GM06990 (cell line): ENCODE measurements at regions not wholly inside any gene's neighbourhood (a gene's known extent, or its start where the extent isn't known, plus 50 kb on each side); places are given as distances from the start of the nearest gene placed in this dataset.

Source experiments
- DNase-seq: peaks from one replicate; pipeline ENCODE4 v3.0.0-alpha.2; 2011; ENCODE audit not compliant: insufficient read length; ENCODE audit errors: extremely low read depth
- H3K27me3 ChIP-seq: replicated peaks from 2 replicates; pipeline ENCODE4 v1.6.0; 2011; ENCODE audit warnings: low read length; ENCODE audit not compliant: control insufficient read depth, insufficient read depth
- H3K36me3 ChIP-seq: 2 replicates; pipeline ENCODE4 v1.5.1; 2011; ENCODE audit warnings: low read length; ENCODE audit not compliant: control insufficient read depth, insufficient read depth
- H3K4me3 ChIP-seq: replicated peaks from 2 replicates; pipeline ENCODE4 v1.5.1; 2011; ENCODE audit warnings: low read depth, mild to moderate bottlenecking, control low read depth, low read length
- TF ChIP-seq, protein P1 (sequence below): IDR thresholded peaks from 2 replicates; pipeline ENCODE4 v1.5.1; 2011; ENCODE audit warnings: low read length, control low read depth, mild to moderate bottlenecking, inconsistent platforms; ENCODE audit not compliant: insufficient read depth, poor library complexity, severe bottlenecking

DNA sequence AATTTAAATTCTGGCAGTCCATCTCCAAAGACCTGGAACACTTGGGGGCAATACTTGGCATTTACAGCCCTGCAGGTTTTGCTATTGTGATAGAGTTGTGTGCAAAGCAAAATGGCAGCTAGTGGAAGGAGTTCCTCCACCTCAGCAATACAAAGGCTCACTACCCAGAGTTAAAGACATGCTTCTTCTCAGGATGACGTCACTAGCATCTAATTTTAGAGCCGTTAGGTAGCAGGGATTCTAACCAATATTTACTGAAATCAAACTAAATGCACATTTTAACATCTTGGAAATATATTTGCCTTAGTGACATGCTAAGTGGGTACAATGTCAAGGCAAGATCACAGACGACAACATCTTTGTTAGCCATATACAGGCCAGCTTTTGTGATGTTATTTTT, 261.6 kb downstream of the MAN2A1 start:
- TF ChIP-seq, protein P1, sequence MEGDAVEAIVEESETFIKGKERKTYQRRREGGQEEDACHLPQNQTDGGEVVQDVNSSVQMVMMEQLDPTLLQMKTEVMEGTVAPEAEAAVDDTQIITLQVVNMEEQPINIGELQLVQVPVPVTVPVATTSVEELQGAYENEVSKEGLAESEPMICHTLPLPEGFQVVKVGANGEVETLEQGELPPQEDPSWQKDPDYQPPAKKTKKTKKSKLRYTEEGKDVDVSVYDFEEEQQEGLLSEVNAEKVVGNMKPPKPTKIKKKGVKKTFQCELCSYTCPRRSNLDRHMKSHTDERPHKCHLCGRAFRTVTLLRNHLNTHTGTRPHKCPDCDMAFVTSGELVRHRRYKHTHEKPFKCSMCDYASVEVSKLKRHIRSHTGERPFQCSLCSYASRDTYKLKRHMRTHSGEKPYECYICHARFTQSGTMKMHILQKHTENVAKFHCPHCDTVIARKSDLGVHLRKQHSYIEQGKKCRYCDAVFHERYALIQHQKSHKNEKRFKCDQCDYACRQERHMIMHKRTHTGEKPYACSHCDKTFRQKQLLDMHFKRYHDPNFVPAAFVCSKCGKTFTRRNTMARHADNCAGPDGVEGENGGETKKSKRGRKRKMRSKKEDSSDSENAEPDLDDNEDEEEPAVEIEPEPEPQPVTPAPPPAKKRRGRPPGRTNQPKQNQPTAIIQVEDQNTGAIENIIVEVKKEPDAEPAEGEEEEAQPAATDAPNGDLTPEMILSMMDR = no peak
- Histone ChIP-seq H3K27me3 (no peaks in the 10 kb centered on the region), H3K36me3 (no peaks in the 10 kb centered on the region), H3K4me3 (no peak overlapping the region)
- DNase-seq = no peak

DNA sequence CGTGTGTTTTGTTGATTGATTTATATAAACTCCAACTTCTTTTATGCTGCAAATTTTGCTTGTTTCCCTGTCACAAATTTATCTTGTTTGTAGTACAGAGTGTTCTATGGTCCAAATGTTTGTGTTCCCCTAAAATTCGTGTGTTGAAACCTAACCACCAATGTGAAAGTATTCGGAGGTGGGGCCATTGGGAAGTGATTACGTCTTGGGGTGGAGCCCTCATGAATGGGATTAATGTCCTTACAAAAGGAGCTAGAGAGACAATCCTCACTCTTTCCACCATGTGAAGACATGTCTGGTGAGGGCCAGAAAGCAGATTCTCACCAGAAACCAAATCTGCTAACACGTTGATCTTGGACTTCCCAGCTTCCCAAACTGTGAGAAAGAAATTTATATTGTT, 262.0 kb downstream of the MAN2A1 start:
- TF ChIP-seq, protein P1 = no peak
- DNase-seq = no peak

GRCh38 chr5:109953761-109954160, 264.0 kb downstream of the MAN2A1 start:
- TF ChIP-seq, protein P1 = no peak
- no peaks in the 10 kb centered on the region for H3K27me3 ChIP-seq
- no peak for DNase-seq

More for the DNA sequence above, 262.0 kb downstream of the MAN2A1 start:
- no peaks in the 10 kb centered on the region for H3K27me3 ChIP-seq
- H3K36me3 ChIP-seq = no peaks in the 10 kb centered on the region
- no peak overlapping the region for H3K4me3 ChIP-seq

DNA sequence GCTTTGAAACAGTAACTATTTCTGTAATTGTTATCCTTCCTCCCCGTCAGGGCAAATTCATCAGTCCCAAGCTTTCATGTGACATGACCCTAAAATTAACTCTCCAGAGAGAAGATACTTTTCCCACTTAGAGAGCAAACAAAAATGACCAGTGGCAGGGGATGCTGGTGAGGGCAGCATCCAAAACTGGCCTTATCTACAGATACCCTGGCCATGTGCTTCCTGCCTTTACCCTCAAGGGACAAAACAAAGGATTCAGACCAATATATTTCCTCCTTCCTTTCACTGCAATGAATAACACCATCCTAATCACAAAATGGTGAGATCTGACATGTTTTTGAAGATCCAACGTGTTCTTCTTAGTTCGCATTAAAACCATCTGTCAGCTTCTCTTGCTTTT, 267.2 kb downstream of the MAN2A1 start:
- no peak overlapping the region for H3K4me3 ChIP-seq
- DNase-seq = no peak
- no peaks in the 10 kb centered on the region for H3K36me3 ChIP-seq
- no peaks in the 10 kb centered on the region for H3K27me3 ChIP-seq
- TF ChIP-seq, protein P1 = no peak

More at GRCh38 chr5:109953761-109954160, 264.0 kb downstream of the MAN2A1 start:
- no peaks in the 10 kb centered on the region for H3K36me3 ChIP-seq
- no peak overlapping the region for H3K4me3 ChIP-seq

DNA sequence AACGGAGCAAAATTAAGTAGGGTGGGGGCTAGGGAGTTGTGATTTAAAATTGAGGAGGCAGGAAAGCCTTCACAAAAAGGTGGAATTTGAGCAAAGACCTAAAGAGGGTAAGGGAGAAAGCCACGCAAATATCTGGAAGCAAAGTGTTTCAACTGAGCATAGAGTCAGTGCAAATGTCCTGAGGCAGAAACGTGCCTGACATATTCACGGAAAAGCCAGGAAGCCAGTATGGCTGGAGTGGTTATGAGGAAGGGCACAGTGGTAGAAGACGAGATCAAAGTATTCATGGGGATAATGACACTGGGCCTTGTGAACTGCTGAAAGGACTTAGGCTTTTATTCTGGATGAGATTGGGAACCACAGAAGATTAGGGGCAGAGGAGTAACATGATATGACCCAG, 268.4 kb downstream of the MAN2A1 start:
- no peaks in the 10 kb centered on the region for H3K36me3 ChIP-seq
- H3K4me3 ChIP-seq = no peak overlapping the region
- TF ChIP-seq, protein P1 = no peak
- H3K27me3 ChIP-seq = no peaks in the 10 kb centered on the region
- no peak for DNase-seq

DNA sequence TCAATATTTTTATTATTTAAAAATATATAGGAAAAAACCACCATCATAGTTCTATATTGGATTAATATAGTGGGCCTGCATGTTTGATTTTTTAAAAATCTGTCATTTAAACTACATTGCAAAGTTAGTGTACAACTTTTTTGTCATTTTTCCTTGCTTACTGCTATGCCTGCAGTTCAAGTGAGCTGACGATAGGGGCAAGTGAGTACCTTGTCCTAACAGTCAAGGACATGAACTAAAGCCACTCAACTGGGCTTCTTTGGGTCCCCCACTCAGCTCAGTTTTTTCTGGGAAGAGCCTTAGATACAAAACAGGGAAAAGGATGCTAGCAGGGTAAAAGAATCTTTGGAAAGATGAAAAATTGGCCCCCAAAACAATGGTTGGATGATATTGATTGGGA, 269.9 kb downstream of the MAN2A1 start:
- H3K27me3 ChIP-seq = no peaks in the 10 kb centered on the region
- no peak overlapping the region for H3K4me3 ChIP-seq
- DNase-seq = no peak
- H3K36me3 ChIP-seq = no peaks in the 10 kb centered on the region
- TF ChIP-seq, protein P1 = peak; percentile 28
